Activated CD4-positive, alpha-beta memory T cell treated with anti-CD3 and anti-CD28 coated beads for 36 hours (primary cell): ENCODE measurements at regions not wholly inside any gene's neighbourhood (a gene's known extent, or its start where the extent isn't known, plus 50 kb on each side); places are given as distances from the start of the nearest gene placed in this dataset.

Experiments used
- CTCF ChIA-PET: fragments of 350-600 bp; sonication (Branson Sonifier 250); formaldehyde crosslinking; loops from one replicate; lab custom pipeline; 2021; ENCODE audit warnings: antibody characterized with exemption, inconsistent platforms; lab: Charles Lee
- POLR2A ChIA-PET: fragments of 350-600 bp; sonication (Branson Sonifier 250); formaldehyde crosslinking; loops from one replicate; lab custom pipeline; 2021; ENCODE audit warnings: antibody characterized with exemption; lab: Charles Lee
- DNase-seq: peaks from one replicate; pipeline ENCODE4 v3.0.0-alpha.2; 2020
- H3K27ac Mint-ChIP-seq: one replicate; pipeline ENCODE4 v1.8.0; 2021; ENCODE audit warnings: mixed read lengths
- H3K27me3 Mint-ChIP-seq: one replicate; pipeline ENCODE4 v1.8.0; 2021; ENCODE audit warnings: mixed read lengths
- H3K36me3 Mint-ChIP-seq: one replicate; pipeline ENCODE4 v1.8.0; 2021; ENCODE audit warnings: mixed read lengths
- H3K4me1 Mint-ChIP-seq: one replicate; pipeline ENCODE4 v1.8.0; 2021; ENCODE audit warnings: low read depth, mixed read lengths
- H3K4me3 Mint-ChIP-seq: one replicate; pipeline ENCODE4 v1.8.0; 2021; ENCODE audit warnings: mild to moderate bottlenecking, mixed read lengths
- H3K9me3 Mint-ChIP-seq: one replicate; pipeline ENCODE4 v1.8.0; 2021; ENCODE audit warnings: mixed read lengths
- intact Hi-C: fragments of 100-400 bp; cut with micrococcal nuclease; formaldehyde crosslinking; loops from one replicate; pipeline ENCODE4 v1.15.1; 2023

DNA sequence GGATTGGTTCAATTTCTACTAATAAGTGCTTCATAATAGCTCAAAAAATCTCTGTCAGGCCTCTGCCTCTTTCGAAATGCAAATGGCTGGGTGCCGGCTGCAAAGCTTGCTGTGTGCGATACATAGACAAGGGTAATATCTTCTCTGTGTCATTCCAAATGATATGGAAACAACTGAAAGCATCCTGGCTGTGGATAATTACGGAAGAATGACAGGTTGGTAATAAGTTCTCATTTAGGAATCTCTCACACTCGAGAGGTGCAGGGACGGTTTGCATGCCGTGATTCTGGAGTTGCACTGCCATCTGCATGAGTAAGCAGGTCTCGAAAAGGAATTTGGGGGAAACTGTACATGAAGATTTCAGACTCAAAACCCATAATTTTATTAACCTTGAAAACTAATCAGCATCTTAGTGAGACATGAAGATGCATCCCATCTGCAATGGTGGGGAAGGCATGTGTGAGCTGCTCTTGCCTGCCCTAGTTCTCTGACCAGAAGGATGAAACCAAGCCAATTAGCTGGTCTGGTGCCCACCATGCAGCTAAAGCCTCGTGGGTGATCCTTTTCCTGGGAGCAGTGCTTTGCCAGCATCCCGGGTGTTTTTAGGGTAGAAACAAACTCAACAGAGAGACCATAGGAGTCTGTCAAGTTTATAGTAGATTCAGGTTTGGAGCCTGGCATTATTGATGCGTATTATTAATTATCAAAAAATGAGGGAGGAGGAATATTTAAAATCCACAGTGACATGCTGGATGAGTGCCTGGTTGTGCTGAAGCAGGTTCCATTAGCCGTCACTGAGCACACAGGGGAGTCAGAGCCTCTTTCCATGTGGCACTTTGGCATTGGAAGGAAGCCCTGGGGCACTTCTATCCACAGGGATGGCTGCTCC, 503.6 kb upstream of the MGMT start:
- CTCF ChIA-PET = no interaction called here
- no peaks in the 10 kb centered on the region for H3K27me3 Mint-ChIP-seq
- no peaks in the 10 kb centered on the region for H3K36me3 Mint-ChIP-seq
- no peaks in the 10 kb centered on the region for H3K9me3 Mint-ChIP-seq
- POLR2A ChIA-PET = no interaction called here
- intact Hi-C loops = no loop called here
- no peak overlapping the region for H3K4me3 Mint-ChIP-seq
- no peak overlapping the region for H3K27ac Mint-ChIP-seq
- no peaks in the 10 kb centered on the region for H3K4me1 Mint-ChIP-seq
- DNase-seq = no peak

DNA sequence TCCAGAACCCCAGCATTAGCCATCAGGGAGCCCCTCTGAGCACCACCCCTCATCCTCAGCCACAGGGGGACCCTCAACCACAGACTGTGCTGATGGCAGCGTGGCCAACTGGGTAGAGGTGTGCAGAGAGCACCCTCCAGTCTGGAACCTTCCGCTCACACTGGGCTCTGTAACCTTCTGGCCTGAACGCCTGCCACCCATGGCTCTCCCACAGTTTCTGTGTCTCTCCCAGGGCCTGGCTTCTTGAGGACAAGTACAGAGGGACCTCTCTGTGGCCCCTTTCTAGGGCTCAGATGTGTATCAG, 503.0 kb upstream of the MGMT start:
- H3K27me3 Mint-ChIP-seq = no peaks in the 10 kb centered on the region
- CTCF ChIA-PET = no interaction called here
- no peak for DNase-seq
- no peaks in the 10 kb centered on the region for H3K9me3 Mint-ChIP-seq
- no peaks in the 10 kb centered on the region for H3K4me1 Mint-ChIP-seq
- POLR2A ChIA-PET = no interaction called here
- intact Hi-C loops = no loop called here
- no peaks in the 10 kb centered on the region for H3K36me3 Mint-ChIP-seq
- no peak overlapping the region for H3K4me3 Mint-ChIP-seq
- no peak overlapping the region for H3K27ac Mint-ChIP-seq

DNA sequence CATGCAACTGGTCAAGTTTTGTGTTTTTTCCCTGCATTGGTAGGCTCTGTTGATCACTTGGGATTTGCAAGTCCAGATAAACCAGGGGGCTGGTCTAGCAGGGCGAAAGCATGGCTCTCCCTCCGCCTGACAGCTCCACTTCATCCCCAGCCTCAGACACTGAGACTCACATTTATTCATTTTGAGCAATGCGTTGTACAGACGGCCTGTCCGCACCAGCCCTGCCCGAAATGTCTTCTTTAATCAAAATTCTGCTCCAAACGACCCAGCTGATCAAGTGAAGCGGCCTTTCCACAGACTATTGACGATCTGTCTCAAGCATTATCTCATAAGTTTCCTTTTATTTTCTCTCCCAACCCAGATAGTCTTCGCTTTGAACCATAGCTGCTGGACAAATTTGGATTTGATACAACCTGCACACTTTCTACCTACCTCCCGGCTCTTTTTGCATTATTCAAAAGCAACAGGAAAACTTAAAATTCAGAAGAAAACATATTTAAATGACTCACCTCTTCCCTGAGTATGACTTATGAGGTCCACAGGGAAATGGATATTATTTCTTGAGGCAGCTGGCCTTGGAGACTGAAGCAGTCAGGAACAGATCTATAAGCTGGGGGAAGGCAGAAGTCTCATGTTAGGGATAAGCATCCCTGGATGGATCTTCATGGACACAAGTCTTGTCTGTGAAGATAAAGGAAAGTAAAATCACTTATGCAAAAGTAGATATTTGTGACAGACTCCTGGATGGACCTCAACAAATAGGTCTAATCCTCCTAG, 498.9 kb upstream of the MGMT start:
- Mint-ChIP-seq H3K4me1 (no peaks in the 10 kb centered on the region), H3K4me3 (no peak overlapping the region), H3K27ac (no peak overlapping the region), H3K9me3 (no peaks in the 10 kb centered on the region), H3K27me3 (peaks cover 2% of the 10 kb centered on the region), H3K36me3 (no peaks in the 10 kb centered on the region)
- DNase-seq = no peak
- intact Hi-C loops = no loop called here
- ChIA-PET CTCF (no interaction called here), POLR2A (no interaction called here)

DNA sequence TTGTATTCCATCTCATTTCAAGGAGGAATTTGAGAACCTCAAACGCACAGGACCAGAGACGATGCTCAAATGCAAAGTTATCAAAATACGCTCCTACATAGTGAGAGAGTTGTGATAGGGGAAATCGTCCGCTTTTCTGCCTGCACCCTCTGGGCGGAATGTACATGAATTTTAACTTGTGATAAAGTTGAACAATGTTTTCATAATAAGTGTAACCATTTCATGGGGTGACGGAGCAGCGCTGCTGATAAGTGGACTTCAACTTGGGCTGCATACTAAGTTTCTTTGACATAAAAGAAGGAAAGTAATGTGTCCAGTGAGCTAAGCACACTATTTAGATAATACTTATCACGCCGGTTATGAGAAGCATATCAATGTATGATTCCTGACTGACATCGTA, 497.5 kb upstream of the MGMT start:
- no peak overlapping the region for H3K27ac Mint-ChIP-seq
- DNase-seq = no peak
- CTCF ChIA-PET = no interaction called here
- H3K9me3 Mint-ChIP-seq = no peaks in the 10 kb centered on the region
- H3K4me3 Mint-ChIP-seq = no peak overlapping the region
- POLR2A ChIA-PET = no interaction called here
- H3K27me3 Mint-ChIP-seq = peaks cover 2% of the 10 kb centered on the region
- no peaks in the 10 kb centered on the region for H3K36me3 Mint-ChIP-seq
- H3K4me1 Mint-ChIP-seq = no peaks in the 10 kb centered on the region
- intact Hi-C loops = no loop called here

DNA sequence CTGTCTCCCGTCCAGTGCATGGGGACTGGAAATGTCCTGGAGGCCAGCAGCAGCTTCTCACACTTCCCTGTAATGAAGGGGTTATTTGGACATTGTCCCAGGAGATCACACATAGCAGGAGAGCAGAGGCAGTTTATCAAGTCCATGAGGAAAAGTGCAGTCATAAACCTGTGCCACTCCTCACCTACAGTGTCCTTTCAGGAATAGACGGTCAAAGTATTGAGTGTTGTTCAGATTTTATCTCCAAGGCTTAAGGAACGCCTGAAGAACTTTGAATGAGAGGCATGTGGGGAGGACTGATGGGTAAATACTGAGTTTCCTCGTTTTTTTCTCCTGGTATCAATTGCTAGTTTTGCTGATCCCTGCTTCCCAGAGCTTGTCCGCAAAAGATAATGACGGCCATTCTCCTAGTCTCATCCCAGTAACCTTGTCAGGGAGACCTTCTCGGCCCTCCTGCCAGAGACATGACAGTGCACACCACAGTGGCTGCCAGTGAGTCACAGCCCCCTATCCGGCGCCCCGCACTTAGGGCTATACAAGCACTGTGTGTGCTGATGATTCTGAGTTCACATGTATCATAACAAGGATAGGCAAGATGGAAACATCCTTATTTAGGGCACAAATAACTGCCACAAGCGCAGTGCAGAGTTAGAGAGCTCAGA, 495.5 kb upstream of the MGMT start:
- ChIA-PET POLR2A (no interaction called here), CTCF (no interaction called here)
- Mint-ChIP-seq H3K36me3 (no peaks in the 10 kb centered on the region), H3K4me3 (no peak overlapping the region), H3K9me3 (no peaks in the 10 kb centered on the region), H3K27ac (no peak overlapping the region), H3K4me1 (no peaks in the 10 kb centered on the region), H3K27me3 (peaks cover 2% of the 10 kb centered on the region)
- intact Hi-C loops = no loop called here
- no peak for DNase-seq

DNA sequence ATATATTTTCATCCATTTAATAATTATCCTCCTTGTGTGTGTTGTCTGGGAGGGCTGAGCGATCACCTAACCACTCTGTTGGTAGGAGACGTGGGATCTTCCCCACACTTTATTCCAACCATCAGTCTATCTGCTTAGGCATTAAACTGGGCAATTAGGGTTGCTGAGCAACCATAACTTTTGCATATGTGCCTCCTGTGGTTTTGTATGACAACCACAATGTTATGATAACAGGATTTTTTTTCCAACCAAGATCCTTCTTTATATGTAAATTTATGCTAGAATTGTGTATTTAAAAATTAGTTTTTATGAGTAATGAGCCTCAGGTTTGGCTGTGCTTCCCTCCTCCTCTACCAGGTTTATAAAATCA, 495.0 kb upstream of the MGMT start:
- H3K27me3 Mint-ChIP-seq = peaks cover 2% of the 10 kb centered on the region
- intact Hi-C loops = no loop called here
- DNase-seq = no peak
- no peak overlapping the region for H3K4me3 Mint-ChIP-seq
- ChIA-PET CTCF (no interaction called here), POLR2A (no interaction called here)
- no peaks in the 10 kb centered on the region for H3K4me1 Mint-ChIP-seq
- H3K27ac Mint-ChIP-seq = no peak overlapping the region
- no peaks in the 10 kb centered on the region for H3K36me3 Mint-ChIP-seq
- H3K9me3 Mint-ChIP-seq = no peaks in the 10 kb centered on the region

DNA sequence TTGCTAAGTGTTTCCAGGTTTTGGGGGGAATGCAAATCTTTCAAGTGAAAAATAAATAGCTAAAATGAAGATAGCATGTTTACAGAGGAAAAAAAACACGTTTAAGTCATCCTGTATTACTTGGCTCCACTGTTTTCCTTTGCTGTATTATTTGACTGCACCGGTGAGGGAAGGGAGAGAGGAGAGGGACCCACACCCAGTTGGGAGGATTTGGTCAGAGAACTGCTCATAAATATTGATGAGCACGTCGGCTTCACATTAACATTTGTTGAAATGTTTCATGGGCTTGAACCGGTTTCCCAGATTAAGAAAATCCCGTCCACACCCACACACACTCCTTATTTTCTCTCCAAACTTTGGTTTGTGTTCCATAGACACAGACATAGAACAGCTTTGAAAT, 493.8 kb upstream of the MGMT start:
- intact Hi-C loops = no loop called here
- ChIA-PET POLR2A (no interaction called here), CTCF (no interaction called here)
- Mint-ChIP-seq H3K27ac (no peak overlapping the region), H3K4me1 (no peaks in the 10 kb centered on the region), H3K9me3 (no peaks in the 10 kb centered on the region), H3K4me3 (no peak overlapping the region), H3K36me3 (no peaks in the 10 kb centered on the region), H3K27me3 (peaks cover 2% of the 10 kb centered on the region)
- DNase-seq = no peak

DNA sequence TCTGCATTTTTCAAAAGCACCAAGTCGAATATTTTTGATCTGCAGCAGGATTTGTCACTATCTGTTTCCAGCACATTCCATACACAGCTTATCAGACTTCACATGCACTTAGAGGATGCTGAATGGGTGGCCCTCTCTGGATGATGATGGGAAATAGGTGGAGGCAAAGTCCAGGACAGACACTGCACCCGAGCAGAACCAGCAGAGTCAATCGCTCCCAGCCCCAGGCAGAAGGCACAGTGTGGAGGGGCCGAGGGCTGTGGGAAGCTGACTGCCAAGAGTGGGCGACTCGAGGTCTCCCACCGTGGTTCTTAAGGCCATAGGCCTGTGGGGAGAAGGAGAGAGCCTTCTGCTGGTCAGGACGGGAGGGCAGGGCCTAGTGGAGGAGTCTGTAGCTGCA, 490.2 kb upstream of the MGMT start:
- Mint-ChIP-seq H3K27me3 (no peaks in the 10 kb centered on the region), H3K36me3 (no peaks in the 10 kb centered on the region), H3K9me3 (no peaks in the 10 kb centered on the region), H3K4me1 (no peaks in the 10 kb centered on the region), H3K27ac (no peak overlapping the region), H3K4me3 (no peak overlapping the region)
- CTCF ChIA-PET = no interaction called here
- intact Hi-C loops = no loop called here
- DNase-seq = no peak
- POLR2A ChIA-PET = no interaction called here

DNA sequence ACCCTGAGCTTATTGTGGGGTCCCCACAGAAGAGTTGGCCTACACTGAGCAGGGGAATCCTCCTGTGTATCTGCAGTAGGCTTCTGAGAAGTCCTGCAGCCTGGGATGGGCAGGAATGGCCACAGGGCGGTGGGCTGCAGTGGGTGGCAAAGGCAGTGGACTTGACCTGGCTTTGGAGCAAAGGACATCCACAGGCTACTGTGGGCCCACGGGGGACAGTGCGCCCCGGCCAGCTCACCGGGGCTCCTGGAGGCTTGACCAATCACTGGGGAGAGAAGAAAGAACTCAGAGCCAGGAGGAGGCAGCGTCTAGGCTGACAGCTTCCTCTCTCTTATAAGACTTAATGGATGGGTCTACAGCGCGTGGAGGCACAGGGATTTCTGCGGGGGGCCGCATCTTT, 488.8 kb upstream of the MGMT start:
- H3K27me3 Mint-ChIP-seq = no peaks in the 10 kb centered on the region
- H3K4me3 Mint-ChIP-seq = no peak overlapping the region
- ChIA-PET CTCF (no interaction called here), POLR2A (no interaction called here)
- no peaks in the 10 kb centered on the region for H3K36me3 Mint-ChIP-seq
- no peaks in the 10 kb centered on the region for H3K9me3 Mint-ChIP-seq
- intact Hi-C loops = no loop called here
- no peak for DNase-seq
- H3K4me1 Mint-ChIP-seq = no peaks in the 10 kb centered on the region
- no peak overlapping the region for H3K27ac Mint-ChIP-seq

DNA sequence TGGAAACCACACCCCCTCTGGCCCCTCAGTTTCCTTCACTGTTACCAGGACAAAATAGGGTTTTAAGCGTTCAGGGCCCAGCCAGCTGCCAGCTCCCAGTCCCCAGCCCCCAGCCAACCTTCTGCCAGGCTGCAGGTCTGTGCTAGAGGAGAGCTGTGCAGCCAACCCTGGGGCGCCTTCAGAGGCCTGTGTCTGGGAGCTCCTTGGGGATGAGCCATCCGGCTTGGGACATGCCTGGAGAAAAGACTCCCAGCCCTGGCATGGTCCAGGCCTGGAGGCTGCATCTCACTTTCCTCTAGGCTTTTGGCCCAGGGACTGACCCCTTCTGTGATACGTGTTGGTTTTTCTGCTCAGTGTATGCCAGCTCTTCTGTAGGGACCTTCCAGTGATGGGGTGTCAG, 487.6 kb upstream of the MGMT start:
- Mint-ChIP-seq H3K4me3 (no peak overlapping the region), H3K27me3 (no peaks in the 10 kb centered on the region), H3K4me1 (no peaks in the 10 kb centered on the region), H3K27ac (no peak overlapping the region), H3K9me3 (no peaks in the 10 kb centered on the region), H3K36me3 (no peaks in the 10 kb centered on the region)
- ChIA-PET CTCF (no interaction called here), POLR2A (no interaction called here)
- intact Hi-C loops = no loop called here
- DNase-seq = no peak

DNA sequence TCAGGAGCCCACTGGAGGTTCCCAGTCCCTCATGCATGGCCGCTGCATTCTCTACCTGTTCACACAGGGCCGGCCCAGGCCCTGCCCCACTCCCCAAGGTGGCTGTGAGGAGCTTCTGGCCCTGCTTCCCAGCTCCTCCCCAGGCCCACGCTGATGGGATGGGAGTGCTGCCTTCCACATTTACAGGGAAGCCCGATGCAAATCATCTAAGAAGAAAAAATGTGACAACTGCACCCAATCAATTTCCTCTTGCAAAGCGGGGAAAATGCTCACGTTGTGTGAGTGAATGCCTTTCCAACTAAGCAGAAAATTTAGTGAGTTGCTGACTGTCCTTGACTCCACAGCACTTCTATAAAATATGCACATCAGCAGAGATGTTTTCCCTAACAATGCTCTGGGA, 485.8 kb upstream of the MGMT start:
- Mint-ChIP-seq H3K27ac (no peak overlapping the region), H3K4me1 (no peaks in the 10 kb centered on the region), H3K4me3 (no peak overlapping the region), H3K27me3 (no peaks in the 10 kb centered on the region), H3K9me3 (no peaks in the 10 kb centered on the region), H3K36me3 (no peaks in the 10 kb centered on the region)
- CTCF ChIA-PET = no interaction called here
- DNase-seq = no peak
- POLR2A ChIA-PET = no interaction called here
- intact Hi-C loops = no loop called here

DNA sequence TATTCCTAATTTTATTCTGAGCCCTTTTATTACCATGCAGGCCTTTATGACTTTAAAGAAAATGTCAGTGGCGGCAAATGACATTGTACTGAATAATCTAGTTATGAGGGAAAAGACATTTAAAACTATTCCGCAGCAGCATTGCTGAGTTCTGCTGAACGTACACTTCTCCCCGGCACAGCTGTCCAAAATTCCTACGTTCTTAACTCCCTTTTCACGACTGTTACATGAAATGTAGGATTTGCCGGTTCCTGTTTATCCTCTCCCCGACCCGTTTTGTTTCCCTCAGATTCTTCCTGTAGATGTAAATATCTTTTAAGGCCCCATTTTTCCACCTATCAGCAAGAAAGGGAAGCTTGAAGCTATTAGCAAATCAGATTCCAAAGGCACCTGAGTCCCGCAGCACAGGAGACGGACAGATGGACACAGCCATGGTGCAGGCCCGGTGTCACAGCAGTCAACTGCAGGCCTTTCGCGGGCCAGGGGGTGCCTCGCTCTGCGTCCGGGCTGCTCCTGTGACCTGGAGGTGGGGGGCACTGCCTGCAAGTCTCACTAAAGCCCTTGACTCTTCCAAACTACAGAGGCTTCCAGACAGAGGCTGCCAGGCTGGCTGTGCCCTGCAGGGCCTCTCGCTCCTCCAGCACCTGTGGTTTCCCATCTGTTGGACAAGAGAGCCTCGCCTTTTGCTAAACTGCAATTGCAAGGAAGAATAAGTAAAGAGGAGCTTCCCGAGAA, 485.0 kb upstream of the MGMT start:
- Mint-ChIP-seq H3K36me3 (no peaks in the 10 kb centered on the region), H3K27me3 (no peaks in the 10 kb centered on the region), H3K4me1 (no peaks in the 10 kb centered on the region), H3K4me3 (no peak overlapping the region), H3K9me3 (no peaks in the 10 kb centered on the region), H3K27ac (no peak overlapping the region)
- POLR2A ChIA-PET = no interaction called here
- no peak for DNase-seq
- intact Hi-C loops = no loop called here
- CTCF ChIA-PET = no interaction called here
